Right lobe of liver (tissue), 6 donors: ENCODE measurements at regions not wholly inside any gene's neighbourhood (a gene's known extent, or its start where the extent isn't known, plus 50 kb on each side); places are given as distances from the start of the nearest gene placed in this dataset.
A peak's percentile ranks its signal among the peaks of the same experiment; 100 is the strongest.

ENCODE experiments used
- ATAC-seq, 4 donors: fragments of 200-7000 bp; cut with Tn5 transposase; one replicate each; pipeline ENCODE4 v1.9.1; 2020; ENCODE audit warnings: mild to moderate bottlenecking in 4 of 4, moderate library complexity in 4 of 4
- DNase-seq, 3 donors: peaks; one replicate each; pipeline ENCODE4 v3.0.0-alpha.2; 2020
- H3K27ac ChIP-seq, 3 donors: fragments of 200-600 bp; one replicate each; pipeline ENCODE4 v1.8.0; 2022
- H3K27me3 ChIP-seq, 2 donors: fragments of 200-600 bp; one replicate each; pipeline ENCODE4 v1.8.0; 2022
- H3K36me3 ChIP-seq, 4 donors: fragments of 200-600 bp; sonication (generic) in 1 of 4; one replicate each; pipeline versions ENCODE4 v1.5.1 to v1.8.0; 2017 to 2022; ENCODE audit warnings: control low read depth in 1 of 4
- H3K4me1 ChIP-seq, 4 donors: fragments of 200-600 bp; sonication (generic) in 1 of 4; one replicate each; pipeline versions ENCODE4 v1.5.1 to v1.8.0; 2017 to 2022; ENCODE audit warnings: control low read depth in 1 of 4
- H3K4me3 ChIP-seq, 3 donors: fragments of 200-600 bp; one replicate each; pipeline ENCODE4 v1.8.0; 2022
- H3K9me3 ChIP-seq, 4 donors: fragments of 200-600 bp; sonication (generic) in 1 of 4; one replicate each; pipeline versions ENCODE4 v1.5.1 to v1.8.0; 2017 to 2022; ENCODE audit warnings: control low read depth in 1 of 4
- CTCF ChIP-seq, 4 donors: fragments of 200-600 bp in 3 of 4; fragments of 450-650 bp in 1 of 4; IDR thresholded peaks; one replicate each; pipeline versions ENCODE4 v1.5.1 to v1.8.0; 2016 to 2022; ENCODE audit warnings: antibody characterized with exemption in 4 of 4, mild to moderate bottlenecking in 2 of 4
- POLR2A ChIP-seq: fragments of 450-650 bp; IDR thresholded peaks from one replicate; pipeline ENCODE4 v1.6.1; 2017; ENCODE audit warnings: antibody characterized with exemption, mild to moderate bottlenecking
- WGBS: methylation state at CpG from one replicate; pipeline ENCODE4 v1.1.6; 2018; ENCODE audit warnings: low coverage, low lambda C conversion rate; ENCODE audit not compliant: insufficient coverage; ENCODE audit errors: missing lambda C conversion rate; 5-methylcytosine and 5-hydroxymethylcytosine counted together
- intact Hi-C, 2 donors: fragments of 100-400 bp; cut with DNase I; formaldehyde crosslinking; loops; one replicate each; pipeline versions ENCODE4 v1.11.2 to v1.14.1; 2022
- donor health status: DM: no; HTN: yes; CAD: no.
- donor health status: DM: no; HTN: no; CAD: no.
- donor health status: DM: no; HTN: no; CAD: no.
- donor health status: DM: no; HTN: yes; CAD: no.
- donor health status: DM: no; HTN: yes; CAD: no.

GRCh38 chr2:167833294-167833693 is 414.1 kb downstream of the STK39 start:
- Histone ChIP-seq H3K4me1 (peaks cover 0 to 6% (median 0%) of the 10 kb centered on the region in 4 donors), H3K27me3 (no peaks in the 10 kb centered on the region), H3K36me3 (no peaks in the 10 kb centered on the region), H3K9me3 (no peaks in the 10 kb centered on the region), H3K4me3 (no peak overlapping the region), H3K27ac (no peak overlapping the region)
- DNase-seq (no peak), ATAC-seq (no peak)
- TF ChIP-seq CTCF (IDR thresholded peaks at IDR 0.05): no peak
- TF ChIP-seq POLR2A: no peak
- WGBS: 86% methylated on average over 4 of the region's 4 CpGs
- intact Hi-C loops: no loop called here

GRCh38 chr2:167832868-167833287 is 414.5 kb downstream of the STK39 start:
- peak in 1 of 4 donors; percentile 25 for ATAC-seq
- DNase-seq: no peak
- H3K4me3 ChIP-seq: no peak overlapping the region
- H3K27me3 ChIP-seq: no peaks in the 10 kb centered on the region
- TF ChIP-seq POLR2A (no peak), CTCF (IDR thresholded peaks at IDR 0.05) (no peak)
- no peak overlapping the region for H3K27ac ChIP-seq
- intact Hi-C loops: no loop called here
- 44% methylated on average over 3 of the region's 4 CpGs for WGBS
- no peaks in the 10 kb centered on the region for H3K36me3 ChIP-seq
- peaks cover 0 to 10% (median 0%) of the 10 kb centered on the region in 4 donors for H3K4me1 ChIP-seq
- no peaks in the 10 kb centered on the region for H3K9me3 ChIP-seq

DNA sequence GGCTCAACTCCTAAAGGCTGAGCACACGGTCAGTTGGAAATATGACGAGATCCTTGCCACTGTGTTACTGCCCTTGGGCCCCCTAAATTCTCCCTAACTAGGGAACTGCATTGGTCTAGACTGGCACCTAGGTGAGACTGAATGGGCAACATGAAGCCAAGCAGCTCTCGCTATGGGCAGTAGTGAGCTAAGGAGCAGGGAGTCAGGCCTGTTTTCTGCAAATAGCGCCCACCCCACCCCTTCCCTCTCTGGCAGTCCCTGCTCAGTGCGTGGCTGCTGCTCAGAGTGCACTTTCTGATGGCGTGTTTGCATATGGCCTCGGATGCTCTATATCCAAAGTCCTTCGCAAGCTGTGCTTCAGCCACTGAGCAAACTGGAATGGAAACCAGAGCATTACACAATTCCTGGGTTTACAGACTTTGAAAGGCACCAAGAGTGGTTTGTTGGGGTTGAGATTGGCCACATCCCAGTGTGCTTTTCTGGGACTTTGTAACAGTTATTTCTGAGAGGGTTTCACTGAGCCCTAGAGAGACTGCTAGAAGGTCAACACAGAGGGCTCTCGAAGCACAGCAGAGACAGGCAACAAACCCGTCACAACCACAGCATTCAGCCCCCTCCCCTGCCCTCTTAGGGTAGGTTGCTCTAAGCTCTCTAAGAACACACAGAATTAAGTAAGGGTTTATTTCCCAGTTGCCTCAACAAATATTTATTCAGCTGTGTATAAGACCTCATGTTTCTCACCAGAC is 419.9 kb downstream of the STK39 start:
- TF ChIP-seq POLR2A (no peak), CTCF (IDR thresholded peaks at IDR 0.05) (no peak)
- no peaks in the 10 kb centered on the region for H3K9me3 ChIP-seq
- no peaks in the 10 kb centered on the region for H3K36me3 ChIP-seq
- DNase-seq (peak; percentile 38 to 84 (median 83)), ATAC-seq (peak; percentile 90 to 97 (median 94))
- H3K27me3 ChIP-seq: no peaks in the 10 kb centered on the region
- intact Hi-C loops: no loop called here
- peaks cover 0 to 17% (median 2%) of the 10 kb centered on the region in 4 donors for H3K4me1 ChIP-seq
- no peak overlapping the region for H3K4me3 ChIP-seq
- H3K27ac ChIP-seq: peak overlapping the region; percentile 33 to 88 (median 87)
- WGBS: 32% methylated on average over 8 of the region's 10 CpGs

GRCh38 chr2:167826906-167827305 is 420.5 kb downstream of the STK39 start:
- Histone ChIP-seq H3K4me1 (peaks cover 0 to 17% (median 2%) of the 10 kb centered on the region in 4 donors), H3K27ac (peak overlapping the region in 2 of 3 donors; percentile 86 to 88)
- DNase-seq: peak in 1 of 3 donors; percentile 56

More at GRCh38 chr2:167826906-167827305, 420.5 kb downstream of the STK39 start:
- Histone ChIP-seq H3K36me3 (no peaks in the 10 kb centered on the region), H3K9me3 (no peaks in the 10 kb centered on the region), H3K27me3 (no peaks in the 10 kb centered on the region), H3K4me3 (no peak overlapping the region)
- 9% methylated on average over 3 of the region's 3 CpGs for WGBS
- peak; percentile 43 to 70 (median 62) for ATAC-seq
- TF ChIP-seq CTCF (IDR thresholded peaks at IDR 0.05) (no peak), POLR2A (no peak)
- intact Hi-C loops: no loop called here
